ENCODE measurements at regions not wholly inside any gene's neighbourhood (a gene's known extent, or its start where the extent isn't known, plus 50 kb on each side); places are given as distances from the start of the nearest gene placed in this dataset.

- intact Hi-C loops (cut with DNase I, micrococcal nuclease) = no loop called here
- no peak for ATAC-seq
Measured at GRCh38 chr2:180368881-180369280, 361.8 kb upstream of the CWC22 start.

DNA sequence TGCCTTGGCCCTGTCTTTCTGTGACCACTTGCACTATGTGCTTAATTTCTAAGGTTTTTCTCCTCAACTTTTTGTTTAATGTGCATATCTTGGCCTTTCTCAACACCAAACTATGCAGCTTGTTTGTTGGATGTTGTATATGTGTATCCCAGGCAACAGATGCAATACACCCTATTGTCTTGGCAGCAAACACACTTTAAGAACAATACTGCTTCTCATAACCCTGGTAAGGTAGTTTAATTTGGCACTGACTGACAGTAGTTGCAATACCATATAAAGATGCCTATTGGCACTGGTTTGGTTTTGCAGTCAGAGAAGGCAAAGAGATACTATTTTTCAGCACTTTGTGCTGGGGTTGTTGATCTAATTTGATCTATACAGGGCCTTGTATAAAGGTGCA is 360.7 kb upstream of the CWC22 start:
- ATAC-seq (peak; percentile 100), DNase-seq (no peak)
- intact Hi-C loops (cut with DNase I, micrococcal nuclease) = no loop called here

More at GRCh38 chr2:180368881-180369280, 361.8 kb upstream of the CWC22 start:
- no peak for DNase-seq

DNA sequence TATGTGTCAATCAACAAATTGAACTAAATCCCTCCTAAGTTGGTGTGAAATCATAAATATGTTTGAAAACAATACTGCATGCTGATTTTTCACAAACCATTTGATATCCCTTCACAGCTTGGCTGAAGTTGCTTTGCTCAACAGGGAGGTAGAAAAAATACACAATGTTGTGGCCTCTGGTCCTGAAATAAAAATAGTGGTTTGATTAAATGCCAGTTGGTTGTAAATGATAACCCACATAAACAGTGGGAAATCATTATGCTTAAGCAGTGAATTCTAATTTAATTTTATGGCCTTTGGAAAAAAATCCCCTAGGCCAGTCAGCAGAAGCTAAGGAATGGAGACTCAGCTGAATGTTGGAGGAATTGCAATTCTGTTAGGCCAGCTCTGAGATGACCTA is 359.4 kb upstream of the CWC22 start:
- intact Hi-C loops (cut with DNase I, micrococcal nuclease) = no loop called here
- no peak for DNase-seq
- ATAC-seq = no peak

- intact Hi-C loops (cut with DNase I, micrococcal nuclease) = no loop called here
- ATAC-seq (no peak), DNase-seq (no peak)
Measured at GRCh38 chr2:180364719-180365118, 357.6 kb upstream of the CWC22 start.

DNA sequence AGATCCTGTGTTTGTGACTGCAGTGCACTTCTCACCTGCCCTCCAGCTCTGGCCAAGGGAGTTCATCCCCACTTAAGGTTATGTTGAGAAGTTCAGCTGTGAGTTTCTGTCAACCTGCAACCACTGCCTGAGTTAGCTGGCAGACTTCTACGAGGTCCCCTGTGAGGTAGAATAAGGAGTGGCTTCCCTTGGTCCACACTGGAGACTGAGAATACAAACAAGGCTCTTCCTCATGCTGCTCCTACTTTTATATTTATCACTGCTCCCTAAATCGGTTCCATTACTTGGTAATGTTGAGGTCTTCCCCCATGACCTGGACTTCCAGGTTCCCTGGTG is 353.2 kb upstream of the CWC22 start:
- no peak for DNase-seq
- intact Hi-C loops (cut with DNase I, micrococcal nuclease) = no loop called here
- ATAC-seq = peak; percentile 5

DNA sequence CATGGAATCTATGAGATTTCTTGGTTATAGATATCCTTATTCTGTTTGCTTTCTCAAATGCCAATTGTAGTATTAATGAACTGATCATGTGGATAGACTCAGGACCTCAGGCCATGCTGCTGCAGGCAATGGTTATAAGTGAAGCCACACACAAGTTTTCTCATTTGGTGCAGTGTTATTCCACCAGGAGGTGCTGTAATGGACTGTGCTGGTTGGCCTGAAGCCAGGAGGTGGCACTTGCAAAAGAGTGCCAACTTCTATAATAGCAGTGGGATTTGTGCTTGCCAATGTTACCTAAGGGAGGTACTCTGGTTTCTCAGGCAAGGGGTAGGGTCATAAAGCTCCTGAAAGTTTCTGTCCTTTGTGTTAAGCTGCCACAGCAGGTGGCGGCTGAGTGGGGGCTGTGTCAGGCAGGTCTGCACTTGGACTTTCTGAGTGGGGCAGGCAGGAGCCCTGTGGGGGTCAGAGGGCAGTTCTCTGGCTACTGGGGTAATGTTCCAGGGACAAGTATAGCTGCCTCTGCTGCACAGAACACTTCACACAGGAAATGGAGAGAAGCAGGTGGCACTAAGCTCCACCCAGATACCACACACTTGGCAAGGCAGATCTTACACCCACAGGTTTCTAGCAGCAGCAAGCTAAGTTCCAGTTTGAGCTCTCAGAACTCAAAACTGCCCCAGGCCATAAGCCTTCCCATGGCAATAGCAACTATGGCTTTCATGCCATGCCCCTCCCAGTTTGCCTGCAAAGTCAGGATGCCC is 352.6 kb upstream of the CWC22 start:
- DNase-seq (peak; percentile 28 to 35), ATAC-seq (peak; percentile 70)
- intact Hi-C loops (cut with DNase I, micrococcal nuclease) = no loop called here

GRCh38 chr2:180358458-180358857 is 351.4 kb upstream of the CWC22 start:
- no peak for DNase-seq
- ATAC-seq = no peak
- intact Hi-C loops (cut with DNase I, micrococcal nuclease) = no loop called here

GRCh38 chr2:180356676-180357075 is 349.6 kb upstream of the CWC22 start:
- DNase-seq = no peak
- intact Hi-C loops (cut with DNase I, micrococcal nuclease) = no loop called here
- no peak for ATAC-seq

GRCh38 chr2:180352620-180353019 is 345.5 kb upstream of the CWC22 start:
- intact Hi-C loops (cut with DNase I, micrococcal nuclease) = no loop called here
- ATAC-seq = no peak
- no peak for DNase-seq

DNA sequence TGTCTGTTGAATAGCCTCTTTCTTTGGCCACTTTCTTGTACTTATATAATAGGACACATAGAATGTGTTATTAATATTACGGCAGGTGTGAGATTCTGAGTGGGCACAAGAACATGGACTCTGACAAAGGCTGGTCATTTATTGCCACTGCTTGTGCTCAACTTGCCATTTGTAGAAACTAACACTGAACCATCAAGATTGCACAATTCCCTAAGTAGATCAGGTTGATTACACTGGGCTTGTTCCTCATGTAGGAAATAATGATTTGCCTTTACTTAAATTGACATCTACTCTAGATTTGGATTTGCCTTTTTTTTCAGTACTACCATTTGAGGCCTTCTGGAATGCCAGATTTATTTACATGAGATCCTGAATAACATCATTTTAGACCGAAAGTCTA is 342.7 kb upstream of the CWC22 start:
- ATAC-seq = no peak
- intact Hi-C loops (cut with DNase I, micrococcal nuclease) = no loop called here
- no peak for DNase-seq

GRCh38 chr2:180343528-180344345 is 336.6 kb upstream of the CWC22 start:
- intact Hi-C loops (cut with DNase I, micrococcal nuclease) = no loop called here
- no peak for DNase-seq
- no peak for ATAC-seq

DNA sequence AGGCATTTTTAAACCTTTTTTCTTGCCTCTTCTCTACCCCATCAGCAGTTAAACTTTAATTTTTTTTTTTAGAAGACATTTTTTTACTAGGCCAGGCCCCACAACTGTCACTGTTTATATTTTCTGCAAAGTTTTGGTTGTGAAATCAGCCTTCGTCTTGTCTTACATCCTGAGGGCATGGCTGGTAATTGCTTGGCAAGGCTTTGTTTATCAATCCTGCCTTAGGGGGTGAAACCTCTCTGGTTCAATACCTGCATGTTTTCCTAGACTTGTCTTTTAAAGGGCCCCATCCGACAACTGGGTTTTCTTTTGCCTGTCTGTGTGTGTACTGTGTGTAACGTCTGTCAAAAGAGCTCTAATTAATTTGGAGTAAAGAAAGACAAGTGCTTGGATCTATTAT is 330.0 kb upstream of the CWC22 start:
- ATAC-seq = no peak
- no peak for DNase-seq
- intact Hi-C loops (cut with DNase I, micrococcal nuclease) = no loop called here

DNA sequence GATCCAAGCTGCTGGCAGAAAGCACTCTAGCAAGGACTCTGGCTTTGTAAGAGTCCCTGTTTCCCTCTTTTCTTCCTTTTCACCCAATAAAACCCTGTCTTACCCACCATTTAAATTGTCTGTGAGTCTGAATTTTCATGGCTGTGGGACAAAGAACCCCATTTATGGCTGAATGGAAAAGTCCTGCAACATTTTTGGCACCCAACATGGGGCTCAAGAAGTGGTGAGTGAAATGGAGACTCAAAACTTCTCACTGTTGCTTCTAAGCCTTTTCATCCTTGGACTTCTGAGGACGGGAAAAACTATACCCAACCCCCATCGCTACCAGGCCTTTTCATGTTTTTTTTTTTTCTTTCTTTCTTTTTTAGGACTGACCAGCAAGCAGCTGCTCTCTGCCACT is 329.5 kb upstream of the CWC22 start:
- ATAC-seq (no peak), DNase-seq (no peak)
- intact Hi-C loops (cut with DNase I, micrococcal nuclease) = no loop called here

DNA sequence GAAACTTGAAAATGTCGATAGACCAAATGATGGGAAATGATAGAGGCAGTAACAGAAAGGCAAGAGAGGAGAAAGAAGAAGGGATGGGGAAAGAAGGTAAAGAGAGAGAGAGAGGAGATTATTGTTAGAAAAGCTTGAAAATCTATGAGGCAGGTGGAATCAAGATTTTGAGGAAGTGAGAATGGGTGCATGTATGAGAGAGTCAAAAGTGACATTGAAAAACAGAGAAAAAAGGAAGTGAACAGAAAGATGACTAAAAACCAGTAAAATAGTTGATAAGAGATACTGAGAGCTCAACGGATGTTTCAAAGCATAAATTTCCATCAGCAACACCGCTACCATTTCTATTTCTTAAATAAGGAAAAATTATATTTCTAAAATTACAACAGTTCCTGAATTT is 327.4 kb upstream of the CWC22 start:
- DNase-seq (no peak), ATAC-seq (no peak)
- intact Hi-C loops (cut with DNase I, micrococcal nuclease) = no loop called here

- intact Hi-C loops (cut with DNase I, micrococcal nuclease) = no loop called here
- DNase-seq (no peak), ATAC-seq (no peak)
Measured at GRCh38 chr2:180328795-180329422, 321.8 kb upstream of the CWC22 start.

DNA sequence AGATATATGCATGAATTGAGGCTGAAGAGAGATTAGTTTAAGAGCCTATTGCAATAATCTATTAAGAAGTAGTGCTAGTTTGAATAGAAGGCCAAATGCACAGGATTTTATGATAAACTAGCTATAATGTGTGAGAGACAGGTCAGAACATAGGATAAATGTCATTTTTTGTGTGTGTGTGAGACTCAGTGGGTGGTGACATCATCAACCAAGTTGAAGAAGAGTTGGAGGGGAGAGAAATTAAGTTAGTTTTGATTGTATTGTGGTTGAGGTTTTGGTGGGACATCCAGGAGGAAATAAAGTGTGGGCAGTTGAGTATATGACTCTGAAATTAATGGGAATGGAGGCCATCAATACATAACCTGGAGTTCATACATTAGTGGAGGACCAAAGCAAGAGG is 320.1 kb upstream of the CWC22 start:
- ATAC-seq = no peak
- intact Hi-C loops (cut with DNase I, micrococcal nuclease) = no loop called here

DNA sequence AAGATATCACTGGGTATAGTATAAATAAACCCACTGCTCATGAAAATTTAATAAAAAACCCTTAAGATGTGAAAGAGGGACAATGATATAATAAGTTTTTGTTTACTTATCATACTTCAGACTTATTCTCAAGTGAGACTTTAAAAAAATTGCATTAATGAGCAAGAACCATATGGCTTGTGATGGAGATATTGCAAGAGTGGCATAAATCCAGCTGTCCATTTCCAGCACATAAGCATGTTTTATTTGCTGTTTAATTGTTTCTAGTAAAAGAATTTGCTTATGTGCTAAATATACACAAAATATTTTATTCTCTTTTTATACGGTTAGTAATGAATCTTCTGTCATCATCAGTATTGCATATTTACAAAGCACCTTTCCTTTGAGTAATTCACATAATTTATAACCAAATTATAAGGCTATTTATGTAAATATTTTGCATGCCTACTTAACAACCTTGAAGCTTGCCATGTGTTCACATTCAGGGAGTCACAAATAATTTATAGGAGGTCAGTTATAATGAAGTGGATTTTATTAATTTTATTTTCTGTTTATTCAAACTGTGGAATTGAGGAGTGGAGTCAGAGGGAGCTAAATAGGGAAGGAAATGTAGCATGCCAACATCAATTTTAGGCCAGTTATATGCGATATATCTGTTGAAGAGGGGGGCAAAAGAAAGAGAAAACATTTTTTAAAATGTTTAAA is 318.5 kb upstream of the CWC22 start:
- no peak for ATAC-seq
- DNase-seq = no peak
- intact Hi-C loops (cut with DNase I, micrococcal nuclease) = no loop called here

More for the DNA sequence above, 320.1 kb upstream of the CWC22 start:
- DNase-seq = no peak

GRCh38 chr2:180324182-180324581 is 317.1 kb upstream of the CWC22 start:
- DNase-seq (no peak), ATAC-seq (no peak)
- intact Hi-C loops (cut with DNase I, micrococcal nuclease) = no loop called here

GRCh38 chr2:180322781-180323180 is 315.7 kb upstream of the CWC22 start:
- DNase-seq = no peak
- ATAC-seq = no peak
- intact Hi-C loops (cut with DNase I, micrococcal nuclease) = no loop called here
